Keratinocyte (primary cell): ENCODE measurements at regions not wholly inside any gene's neighbourhood (a gene's known extent, or its start where the extent isn't known, plus 50 kb on each side); places are given as distances from the start of the nearest gene placed in this dataset.

Source experiments
- EZH2 ChIP-seq: IDR thresholded peaks from one replicate; pipeline ENCODE4 v1.6.1; 2012; ENCODE audit warnings: inconsistent platforms, mild to moderate bottlenecking, low read length, moderate library complexity
- TF ChIP-seq, protein P1 (sequence below), 3 experiments: IDR thresholded peaks in 1 of 3; conservative IDR thresholded peaks in 1 of 3; optimal IDR thresholded peaks in 1 of 3; 2 replicates in 2 of 3; 3 replicates in 1 of 3; pipeline versions ENCODE3 to v1.5.1; 2011; ENCODE audit warnings: low read length in 3 of 3, mild to moderate bottlenecking in 3 of 3, moderate library complexity in 2 of 3, control low read depth in 1 of 3, inconsistent platforms in 1 of 3; ENCODE audit not compliant: insufficient read depth in 2 of 3; ENCODE audit errors: extremely low read depth in 1 of 3

DNA sequence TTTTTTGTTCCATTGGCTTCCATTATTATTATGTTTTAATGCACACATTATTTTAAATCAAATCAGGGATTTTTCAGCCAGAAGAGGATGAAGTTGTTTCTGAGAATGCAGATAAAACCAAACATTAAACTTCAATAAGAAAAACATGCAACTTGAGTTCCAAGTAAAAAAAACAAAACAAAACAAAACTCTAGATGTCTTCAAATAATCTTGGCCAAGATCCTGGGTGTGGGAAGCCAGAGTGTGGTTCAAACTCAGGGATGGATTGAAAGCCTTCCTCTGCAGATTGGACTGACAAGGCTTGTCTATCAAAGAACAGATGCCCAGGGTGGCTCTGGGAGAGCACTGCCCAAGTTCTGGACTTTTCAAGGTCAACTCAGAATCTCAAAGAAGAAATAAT is 134.1 kb downstream of the LCA5 start:
- TF ChIP-seq, protein P1, sequence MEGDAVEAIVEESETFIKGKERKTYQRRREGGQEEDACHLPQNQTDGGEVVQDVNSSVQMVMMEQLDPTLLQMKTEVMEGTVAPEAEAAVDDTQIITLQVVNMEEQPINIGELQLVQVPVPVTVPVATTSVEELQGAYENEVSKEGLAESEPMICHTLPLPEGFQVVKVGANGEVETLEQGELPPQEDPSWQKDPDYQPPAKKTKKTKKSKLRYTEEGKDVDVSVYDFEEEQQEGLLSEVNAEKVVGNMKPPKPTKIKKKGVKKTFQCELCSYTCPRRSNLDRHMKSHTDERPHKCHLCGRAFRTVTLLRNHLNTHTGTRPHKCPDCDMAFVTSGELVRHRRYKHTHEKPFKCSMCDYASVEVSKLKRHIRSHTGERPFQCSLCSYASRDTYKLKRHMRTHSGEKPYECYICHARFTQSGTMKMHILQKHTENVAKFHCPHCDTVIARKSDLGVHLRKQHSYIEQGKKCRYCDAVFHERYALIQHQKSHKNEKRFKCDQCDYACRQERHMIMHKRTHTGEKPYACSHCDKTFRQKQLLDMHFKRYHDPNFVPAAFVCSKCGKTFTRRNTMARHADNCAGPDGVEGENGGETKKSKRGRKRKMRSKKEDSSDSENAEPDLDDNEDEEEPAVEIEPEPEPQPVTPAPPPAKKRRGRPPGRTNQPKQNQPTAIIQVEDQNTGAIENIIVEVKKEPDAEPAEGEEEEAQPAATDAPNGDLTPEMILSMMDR (optimal IDR thresholded peaks at IDR 0.05 in 1 of 3, IDR thresholded peaks at IDR 0.05 in 1 of 3, conservative IDR thresholded peaks at IDR 0.05 in 1 of 3; ENCODE audit: extremely low read depth in 1 of 3, insufficient read depth in 2 of 3, low read length in 3 of 3), result no peak
- no peak for TF ChIP-seq EZH2
